OCI-LY3 (cell line): ENCODE measurements at regions not wholly inside any gene's neighbourhood (a gene's known extent, or its start where the extent isn't known, plus 50 kb on each side); places are given as distances from the start of the nearest gene placed in this dataset.

Source experiments
- H2AFZ ChIP-seq: fragments of 200-600, 300-600 bp; shearing (Covaris generic); 2 replicates; pipeline ENCODE4 v1.6.0; 2014; ENCODE audit warnings: antibody characterized with exemption, low read depth, low read length
- H3K27ac ChIP-seq: fragments of 200-600, 300-600 bp; sonication (generic); 2 replicates; pipeline ENCODE4 v1.5.1; 2014; ENCODE audit warnings: mild to moderate bottlenecking, low read length, moderate library complexity, mixed read lengths
- H3K27me3 ChIP-seq: fragments of 200-600, 300-600 bp; sonication (generic); 2 replicates; pipeline ENCODE4 v1.6.1; 2014; ENCODE audit warnings: low read depth, low read length, mixed read lengths
- H3K36me3 ChIP-seq: fragments of 200-600, 300-600 bp; sonication (generic); replicated peaks from 2 replicates; pipeline ENCODE3; 2014; ENCODE audit warnings: low read depth, low read length, mixed read lengths
- H3K4me1 ChIP-seq: fragments of 300-600, 200-600 bp; sonication (generic); 2 replicates; pipeline ENCODE4 v1.6.1; 2014; ENCODE audit warnings: low read length, mixed read lengths
- H3K4me2 ChIP-seq: fragments of 200-600, 300-600 bp; sonication (generic); 2 replicates; pipeline ENCODE4 v1.6.1; 2014; ENCODE audit warnings: low read length, mixed read lengths
- H3K4me3 ChIP-seq: fragments of 300-600, 200-600 bp; sonication (generic); 2 replicates; pipeline ENCODE4 v1.5.1; 2014; ENCODE audit warnings: antibody characterized with exemption, mild to moderate bottlenecking, low read length, moderate library complexity
- H3K79me2 ChIP-seq: fragments of 300-600, 200-600 bp; shearing (Covaris generic); 2 replicates; pipeline ENCODE4 v1.6.1; 2014; ENCODE audit warnings: mild to moderate bottlenecking, low read length, mixed read lengths
- H3K9ac ChIP-seq: fragments of 300-600, 200-600 bp; shearing (Covaris generic); 2 replicates; pipeline ENCODE4 v1.6.0; 2014; ENCODE audit warnings: mild to moderate bottlenecking, low read length, moderate library complexity
- H3K9me3 ChIP-seq: fragments of 200-600, 300-600 bp; shearing (Covaris generic); 2 replicates; pipeline ENCODE4 v1.6.1; 2014; ENCODE audit warnings: low read length, mixed read lengths; ENCODE audit not compliant: insufficient read depth
- H4K20me1 ChIP-seq: fragments of 200-600, 300-600 bp; sonication (generic); 2 replicates; pipeline ENCODE4 v1.6.1; 2016; ENCODE audit warnings: low read length, mixed read lengths; ENCODE audit not compliant: insufficient read depth
- CTCF ChIP-seq: fragments of 200-600, 300-600 bp; sonication (generic); IDR thresholded peaks from 2 replicates; pipeline ENCODE4 v1.5.1; 2014; ENCODE audit warnings: antibody characterized with exemption, low read length, low read depth
- EZH2phosphoT487 ChIP-seq: fragments of 200-600 bp; shearing (Covaris generic); IDR thresholded peaks from 2 replicates; pipeline ENCODE4 v1.6.1; 2018; ENCODE audit warnings: antibody characterized with exemption, mixed run types, low read depth

DNA sequence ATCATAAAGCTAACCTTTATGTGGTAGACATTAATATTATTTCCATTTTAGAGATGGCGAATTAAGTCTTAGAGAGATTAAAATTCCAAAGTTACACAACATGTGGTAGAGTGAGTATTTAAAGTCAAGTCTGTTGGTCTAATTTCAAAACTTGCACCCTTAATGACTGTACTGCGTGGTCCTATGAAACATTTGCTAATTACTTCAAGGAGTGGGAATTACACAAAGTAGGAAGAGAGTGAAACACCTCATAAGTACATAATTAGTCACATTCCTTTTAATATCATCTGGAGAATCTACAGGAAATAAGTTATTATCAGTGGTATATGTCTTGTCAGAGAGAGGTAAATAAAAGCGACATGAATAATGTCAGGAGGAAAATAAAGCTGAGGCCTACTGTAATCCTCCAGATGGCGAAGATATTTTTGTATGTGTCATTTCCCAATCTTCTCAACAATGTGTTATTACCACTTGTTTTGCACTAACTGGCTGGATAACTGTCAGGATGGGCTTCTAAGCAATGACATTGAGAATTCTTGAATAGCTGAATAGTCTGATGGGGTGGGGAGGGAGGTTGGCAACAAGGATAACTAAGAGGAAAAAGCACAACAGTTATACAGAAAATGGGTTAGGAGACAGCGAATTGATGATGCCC lies 95.5 kb downstream of the TNFSF18 start:
- Histone ChIP-seq H3K9ac (no peak overlapping the region), H2AFZ (no peak overlapping the region), H3K4me2 (no peak overlapping the region), H3K9me3 (no peaks in the 10 kb centered on the region), H4K20me1 (no peaks in the 10 kb centered on the region), H3K36me3 (no peaks in the 10 kb centered on the region), H3K4me1 (peaks cover 29% of the 10 kb centered on the region), H3K79me2 (no peaks in the 10 kb centered on the region), H3K27me3 (no peaks in the 10 kb centered on the region), H3K4me3 (no peak overlapping the region), H3K27ac (no peak overlapping the region)
- TF ChIP-seq CTCF (no peak), EZH2phosphoT487 (no peak)

DNA sequence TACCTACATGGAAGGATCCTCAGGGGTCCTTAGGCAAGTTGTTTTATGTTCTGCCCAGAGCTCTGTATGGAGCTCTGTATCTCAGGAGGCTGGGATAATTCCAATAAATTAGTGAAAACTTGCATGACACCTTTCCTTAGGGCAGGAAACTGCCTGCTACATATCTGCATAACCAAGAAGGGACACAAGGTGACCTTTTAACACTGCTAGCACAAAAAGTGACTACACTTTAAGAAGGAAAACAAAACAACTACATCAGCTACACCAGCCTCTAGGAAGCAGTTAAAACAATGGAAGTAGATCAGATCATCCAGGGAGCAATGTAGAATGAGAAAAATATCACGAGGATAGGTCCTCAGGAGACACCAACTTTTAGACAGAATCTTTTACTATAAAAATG lies 93.9 kb downstream of the TNFSF18 start:
- no peak overlapping the region for H2AFZ ChIP-seq
- no peak overlapping the region for H3K9ac ChIP-seq
- H3K4me2 ChIP-seq, result no peak overlapping the region
- no peaks in the 10 kb centered on the region for H3K9me3 ChIP-seq
- H3K27me3 ChIP-seq, result no peaks in the 10 kb centered on the region
- H3K4me3 ChIP-seq, result no peak overlapping the region
- H3K4me1 ChIP-seq, result peaks cover 21% of the 10 kb centered on the region
- no peaks in the 10 kb centered on the region for H3K79me2 ChIP-seq
- H3K27ac ChIP-seq, result no peak overlapping the region
- H4K20me1 ChIP-seq, result no peaks in the 10 kb centered on the region
- no peaks in the 10 kb centered on the region for H3K36me3 ChIP-seq
- TF ChIP-seq EZH2phosphoT487 (no peak), CTCF (no peak)

- Histone ChIP-seq H3K9me3 (no peaks in the 10 kb centered on the region), H3K4me3 (no peak overlapping the region), H3K36me3 (no peaks in the 10 kb centered on the region), H3K4me1 (peaks cover 15% of the 10 kb centered on the region), H3K9ac (no peak overlapping the region), H4K20me1 (no peaks in the 10 kb centered on the region), H3K4me2 (no peak overlapping the region), H2AFZ (no peak overlapping the region), H3K79me2 (no peaks in the 10 kb centered on the region), H3K27ac (no peak overlapping the region), H3K27me3 (no peaks in the 10 kb centered on the region)
- TF ChIP-seq EZH2phosphoT487 (no peak), CTCF (no peak)
These were observed 93.2 kb downstream of the TNFSF18 start for GRCh38 chr1:172957491-172957890.

DNA sequence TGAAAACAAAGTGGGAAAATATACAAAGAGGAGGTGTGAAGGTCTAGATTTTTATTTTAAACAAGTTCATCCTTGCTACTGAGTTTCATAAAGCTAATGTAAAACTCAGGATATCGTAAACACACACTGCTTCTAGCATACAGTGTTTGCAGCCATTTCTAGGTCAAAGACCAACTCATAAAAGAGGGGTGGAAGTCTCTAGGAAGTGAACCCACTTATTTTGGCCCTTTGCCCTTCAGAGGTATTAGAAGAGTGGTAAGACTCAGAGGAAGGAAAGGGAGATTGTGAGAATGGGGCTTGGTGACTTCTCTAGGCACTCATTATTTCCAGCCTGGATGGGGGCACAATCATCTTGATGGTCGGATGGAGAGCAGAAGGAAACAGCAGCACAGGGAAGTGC lies 91.2 kb downstream of the TNFSF18 start:
- Histone ChIP-seq H3K27ac (no peak overlapping the region), H3K4me2 (peak overlapping the region; percentile 7), H3K9me3 (no peaks in the 10 kb centered on the region), H4K20me1 (no peaks in the 10 kb centered on the region), H3K27me3 (no peaks in the 10 kb centered on the region), H3K4me3 (no peak overlapping the region), H3K4me1 (peaks cover 14% of the 10 kb centered on the region), H2AFZ (no peak overlapping the region), H3K79me2 (no peaks in the 10 kb centered on the region), H3K9ac (no peak overlapping the region), H3K36me3 (no peaks in the 10 kb centered on the region)
- TF ChIP-seq EZH2phosphoT487, result no peak
- TF ChIP-seq CTCF, result no peak
